MM.1S (cell line): ENCODE measurements at regions not wholly inside any gene's neighbourhood (a gene's known extent, or its start where the extent isn't known, plus 50 kb on each side); places are given as distances from the start of the nearest gene placed in this dataset.

Experiments used
- CTCF ChIP-seq: fragments of 300-600 bp; sonication (generic); IDR thresholded peaks from 2 replicates; pipeline ENCODE4 v1.5.1; 2016; ENCODE audit warnings: antibody characterized with exemption, low read length, mixed read lengths
- EZH2 ChIP-seq: fragments of 300-600 bp; sonication (generic); optimal IDR thresholded peaks from 2 replicates; pipeline ENCODE3; 2017; ENCODE audit warnings: low read depth, mild to moderate bottlenecking, antibody characterized with exemption, low read length, mixed read lengths
- EZH2phosphoT487 ChIP-seq: fragments of 300-600 bp; sonication (generic); IDR thresholded peaks from 2 replicates; pipeline ENCODE4 v1.6.1; 2018; ENCODE audit warnings: antibody characterized with exemption, low read length

GRCh38 chr6:121595646-121596045 is 160.2 kb downstream of the GJA1 start:
- no peak for TF ChIP-seq CTCF
- no peak for TF ChIP-seq EZH2
- TF ChIP-seq EZH2phosphoT487: no peak
